ENCODE measurements at regions not wholly inside any gene's neighbourhood (a gene's known extent, or its start where the extent isn't known, plus 50 kb on each side); places are given as distances from the start of the nearest gene placed in this dataset.

- Mint-ChIP-seq H3K27me3 (ENCODE audit: insufficient read depth, low read depth, poor library complexity) (peaks cover 11% of the 10 kb centered on the region), H3K36me3 (ENCODE audit: low read depth) (no peaks in the 10 kb centered on the region), H3K4me3 (no peak overlapping the region), H3K27ac (no peak overlapping the region), H3K9me3 (peaks cover 12% of the 10 kb centered on the region), H3K4me1 (no peaks in the 10 kb centered on the region)
- Histone ChIP-seq H3K79me2 (replicated peaks; ENCODE audit: insufficient read depth) (no peaks in the 10 kb centered on the region), H3F3A (replicated peaks; ENCODE audit: low read depth) (no peaks in the 10 kb centered on the region), H3K27me3 (ENCODE audit: insufficient read depth) (no peaks in the 10 kb centered on the region), H3K4me3 (no peak overlapping the region), H4K20me1 (replicated peaks; ENCODE audit: insufficient read depth) (no peaks in the 10 kb centered on the region), H3K4me1 (ENCODE audit: insufficient read depth) (no peaks in the 10 kb centered on the region), H3K4me2 (no peak overlapping the region), H3K36me3 (ENCODE audit: insufficient read depth) (no peaks in the 10 kb centered on the region), H3K9me2 (ENCODE audit: insufficient read depth) (no peaks in the 10 kb centered on the region), H3K27ac (ENCODE audit: low read depth) (no peak overlapping the region), H2AFZ (no peak overlapping the region)
- DNase-seq (ENCODE audit: low spot score) (no peak), ATAC-seq (no peak)
- TF ChIP-seq STAT1 (IDR thresholded peaks at IDR 0.05; ENCODE audit: unreplicated experiment) (no peak), POLR2AphosphoS5 (IDR thresholded peaks at IDR 0.05; ENCODE audit: low read depth) (no peak), ZNF462 (CRISPR knock-in tag; IDR thresholded peaks at IDR 0.05) (no peak), EZH2phosphoT487 (IDR thresholded peaks at IDR 0.05; ENCODE audit: unreplicated experiment) (no peak), EZH2 (IDR thresholded peaks at IDR 0.05; ENCODE audit: low read depth, unreplicated experiment) (no peak), CTCF (conservative IDR thresholded peaks at IDR 0.05; ENCODE audit: low read depth in 2 of 2) (no peak), CREB1 (CRISPR knock-in tag; IDR thresholded peaks at IDR 0.05; ENCODE audit: low read depth) (no peak), NANOG (IDR thresholded peaks at IDR 0.05; ENCODE audit: borderline replicate concordance) (no peak), ZNF331 (CRISPR knock-in tag; IDR thresholded peaks at IDR 0.05; ENCODE audit: low read depth) (no peak), ZNF114 (CRISPR knock-in tag; IDR thresholded peaks at IDR 0.05) (no peak), JUNB (IDR thresholded peaks at IDR 0.05; ENCODE audit: unreplicated experiment) (no peak), REST (IDR thresholded peaks at IDR 0.05; ENCODE audit: unreplicated experiment) (no peak)
- TF ChIP-seq, protein P1, sequence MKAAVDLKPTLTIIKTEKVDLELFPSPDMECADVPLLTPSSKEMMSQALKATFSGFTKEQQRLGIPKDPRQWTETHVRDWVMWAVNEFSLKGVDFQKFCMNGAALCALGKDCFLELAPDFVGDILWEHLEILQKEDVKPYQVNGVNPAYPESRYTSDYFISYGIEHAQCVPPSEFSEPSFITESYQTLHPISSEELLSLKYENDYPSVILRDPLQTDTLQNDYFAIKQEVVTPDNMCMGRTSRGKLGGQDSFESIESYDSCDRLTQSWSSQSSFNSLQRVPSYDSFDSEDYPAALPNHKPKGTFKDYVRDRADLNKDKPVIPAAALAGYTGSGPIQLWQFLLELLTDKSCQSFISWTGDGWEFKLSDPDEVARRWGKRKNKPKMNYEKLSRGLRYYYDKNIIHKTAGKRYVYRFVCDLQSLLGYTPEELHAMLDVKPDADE (IDR thresholded peaks at IDR 0.05) = no peak
Measured at GRCh38 chr22:47630741-47631534, 868.5 kb downstream of the TBC1D22A start.

Measured in GM23338 (cell line).